OCI-LY7 (cell line): ENCODE measurements at regions not wholly inside any gene's neighbourhood (a gene's known extent, or its start where the extent isn't known, plus 50 kb on each side); places are given as distances from the start of the nearest gene placed in this dataset.

Source experiments
- BruUV-seq: library from RNA; stranded (reverse); fragments of 400-500 nt; replicated peaks from 2 replicates; lab custom pipeline; 2021; lab: Mats Ljungman, UMichigan
- CTCF ChIA-PET: fragments of 300-600 bp; sonication (Branson Sonifier 250); formaldehyde crosslinking; loops from one replicate; lab custom pipeline; 2022; ENCODE audit warnings: antibody characterized with exemption; ENCODE audit not compliant: unreplicated experiment; lab: Charles Lee
- POLR2A ChIA-PET: fragments of 300-600 bp; sonication (Branson Sonifier 250); formaldehyde crosslinking; loops from one replicate; lab custom pipeline; 2022; ENCODE audit warnings: antibody characterized with exemption; lab: Charles Lee
- DNase-seq: peaks from one replicate; pipeline ENCODE4 v3.0.0-alpha.2; 2015; ENCODE audit warnings: low spot score
- H2AFZ ChIP-seq: fragments of 200-600 bp; sonication (generic), shearing (Covaris generic); 2 replicates; pipeline ENCODE4 v1.6.1; 2014; ENCODE audit warnings: mild to moderate bottlenecking, antibody characterized with exemption, low read length, moderate library complexity
- H3K27ac ChIP-seq: fragments of 200-600 bp; sonication (generic); 2 replicates; pipeline ENCODE4 v1.5.1; 2014; ENCODE audit warnings: mixed run types, low read depth, mild to moderate bottlenecking, moderate library complexity, low read length, inconsistent platforms; ENCODE audit not compliant: poor library complexity, severe bottlenecking
- H3K36me3 ChIP-seq: fragments of 200-600 bp; sonication (generic); 2 replicates; pipeline ENCODE4 v1.6.1; 2014; ENCODE audit warnings: mild to moderate bottlenecking, antibody characterized with exemption, low read length, moderate library complexity, mixed read lengths; ENCODE audit not compliant: insufficient read depth
- H3K4me1 ChIP-seq: fragments of 200-600 bp; sonication (generic); 2 replicates; pipeline ENCODE4 v1.5.1; 2014; ENCODE audit warnings: mild to moderate bottlenecking, low read length; ENCODE audit not compliant: insufficient read depth, poor library complexity, severe bottlenecking
- H3K4me2 ChIP-seq: fragments of 200-600 bp; sonication (generic); 2 replicates; pipeline ENCODE4 v1.6.1; 2014; ENCODE audit warnings: mild to moderate bottlenecking, low read length
- H3K4me3 ChIP-seq: fragments of 200-600 bp; sonication (generic); 2 replicates; pipeline ENCODE4 v1.5.1; 2014; ENCODE audit warnings: mild to moderate bottlenecking, low read depth, low read length; ENCODE audit not compliant: poor library complexity, severe bottlenecking
- H3K79me2 ChIP-seq: fragments of 200-600 bp; sonication (generic); 2 replicates; pipeline ENCODE4 v1.6.1; 2016; ENCODE audit warnings: low read depth, mild to moderate bottlenecking, low read length, moderate library complexity, mixed read lengths; ENCODE audit not compliant: insufficient read depth
- H3K9me2 ChIP-seq: fragments of 200-600 bp; sonication (generic); 2 replicates; pipeline ENCODE4 v1.6.1; 2016; ENCODE audit warnings: mild to moderate bottlenecking, low read length, mixed read lengths; ENCODE audit not compliant: insufficient read depth
- H3K9me3 ChIP-seq: fragments of 200-600 bp; sonication (generic); 2 replicates; pipeline ENCODE4 v1.6.1; 2014; ENCODE audit warnings: mild to moderate bottlenecking, mixed run types, low read length, mixed read lengths
- H4K20me1 ChIP-seq: fragments of 200-600 bp; sonication (generic); 2 replicates; pipeline ENCODE4 v1.6.1; 2014; ENCODE audit warnings: mild to moderate bottlenecking, antibody characterized with exemption, low read length, moderate library complexity, mixed read lengths; ENCODE audit not compliant: insufficient read depth
- EZH2phosphoT487 ChIP-seq: fragments of 200-600 bp; sonication (generic); IDR thresholded peaks from 2 replicates; pipeline ENCODE4 v1.6.1; 2018; ENCODE audit warnings: low read depth, borderline replicate concordance, mild to moderate bottlenecking, mixed run types, antibody characterized with exemption, low read length, moderate library complexity, mixed read lengths
- intact Hi-C: fragments of 100-400 bp; cut with micrococcal nuclease; formaldehyde crosslinking; loops from one replicate; pipeline ENCODE4 v1.10.0; 2022; ENCODE audit not compliant: unreplicated experiment
- TF ChIP-seq, protein P1 (sequence below): fragments of 200-600 bp; sonication (generic); conservative IDR thresholded peaks from 2 replicates; pipeline ENCODE4 v1.5.1; 2014; ENCODE audit warnings: mild to moderate bottlenecking, antibody characterized with exemption, low read length, moderate library complexity, mixed read lengths

DNA sequence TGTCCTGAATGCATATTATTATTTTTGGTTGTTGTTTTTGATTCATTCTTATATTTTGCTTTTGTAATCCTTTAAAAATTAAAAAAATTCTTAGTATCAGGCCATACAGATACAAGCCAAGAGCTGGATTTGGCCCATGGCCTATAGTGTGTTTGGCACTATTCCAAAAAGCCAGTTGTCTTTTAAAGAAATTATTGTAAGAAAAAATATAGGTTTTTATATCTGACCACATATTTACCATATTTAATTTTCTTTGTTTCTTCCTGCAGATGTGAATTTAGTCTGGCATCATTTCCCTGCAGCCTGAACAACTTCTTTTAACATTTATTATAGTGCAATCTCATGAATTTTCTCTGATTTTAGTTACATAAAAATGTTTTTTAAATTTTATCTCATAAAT is 652.8 kb upstream of the NR3C2 start:
- no peak overlapping the region for H3K4me3 ChIP-seq
- H3K9me2 ChIP-seq = no peaks in the 10 kb centered on the region
- H2AFZ ChIP-seq = no peak overlapping the region
- H3K36me3 ChIP-seq = no peaks in the 10 kb centered on the region
- ChIA-PET POLR2A (no interaction called here), CTCF (no interaction called here)
- no peaks in the 10 kb centered on the region for H3K9me3 ChIP-seq
- intact Hi-C loops = no loop called here
- TF ChIP-seq EZH2phosphoT487 = no peak
- TF ChIP-seq, protein P1, sequence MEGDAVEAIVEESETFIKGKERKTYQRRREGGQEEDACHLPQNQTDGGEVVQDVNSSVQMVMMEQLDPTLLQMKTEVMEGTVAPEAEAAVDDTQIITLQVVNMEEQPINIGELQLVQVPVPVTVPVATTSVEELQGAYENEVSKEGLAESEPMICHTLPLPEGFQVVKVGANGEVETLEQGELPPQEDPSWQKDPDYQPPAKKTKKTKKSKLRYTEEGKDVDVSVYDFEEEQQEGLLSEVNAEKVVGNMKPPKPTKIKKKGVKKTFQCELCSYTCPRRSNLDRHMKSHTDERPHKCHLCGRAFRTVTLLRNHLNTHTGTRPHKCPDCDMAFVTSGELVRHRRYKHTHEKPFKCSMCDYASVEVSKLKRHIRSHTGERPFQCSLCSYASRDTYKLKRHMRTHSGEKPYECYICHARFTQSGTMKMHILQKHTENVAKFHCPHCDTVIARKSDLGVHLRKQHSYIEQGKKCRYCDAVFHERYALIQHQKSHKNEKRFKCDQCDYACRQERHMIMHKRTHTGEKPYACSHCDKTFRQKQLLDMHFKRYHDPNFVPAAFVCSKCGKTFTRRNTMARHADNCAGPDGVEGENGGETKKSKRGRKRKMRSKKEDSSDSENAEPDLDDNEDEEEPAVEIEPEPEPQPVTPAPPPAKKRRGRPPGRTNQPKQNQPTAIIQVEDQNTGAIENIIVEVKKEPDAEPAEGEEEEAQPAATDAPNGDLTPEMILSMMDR = no peak
- no peaks in the 10 kb centered on the region for H3K4me1 ChIP-seq
- H3K79me2 ChIP-seq = no peaks in the 10 kb centered on the region
- no peaks in the 10 kb centered on the region for H4K20me1 ChIP-seq
- no peak overlapping the region for H3K4me2 ChIP-seq
- DNase-seq = no peak
- no peak overlapping the region for H3K27ac ChIP-seq
- BruUV-seq = no TSS peak

DNA sequence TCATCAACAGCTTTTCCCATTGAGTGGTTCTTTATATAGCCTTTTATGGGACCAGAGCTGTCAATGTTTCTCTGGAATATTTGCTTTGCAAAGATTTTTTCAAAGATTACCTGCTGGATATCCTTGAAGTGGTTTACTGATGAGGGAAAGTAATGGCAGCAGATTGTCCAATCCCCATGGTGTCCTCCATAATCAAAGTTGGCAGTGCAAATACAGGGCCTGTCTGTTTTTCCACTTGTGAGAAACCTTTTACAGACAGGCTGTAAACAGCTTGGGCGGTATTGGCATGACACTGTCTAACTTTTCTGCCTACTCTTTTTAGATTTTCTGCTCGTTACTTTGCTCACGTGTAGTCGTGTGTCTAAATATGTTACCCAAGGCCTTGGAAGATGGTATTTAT is 641.9 kb upstream of the NR3C2 start:
- no peak overlapping the region for H3K4me2 ChIP-seq
- no TSS peak for BruUV-seq
- no peak overlapping the region for H3K4me3 ChIP-seq
- H3K79me2 ChIP-seq = no peaks in the 10 kb centered on the region
- intact Hi-C loops = no loop called here
- no peaks in the 10 kb centered on the region for H3K36me3 ChIP-seq
- H4K20me1 ChIP-seq = no peaks in the 10 kb centered on the region
- no peak overlapping the region for H2AFZ ChIP-seq
- H3K9me2 ChIP-seq = no peaks in the 10 kb centered on the region
- H3K9me3 ChIP-seq = no peaks in the 10 kb centered on the region
- no peak for TF ChIP-seq EZH2phosphoT487
- TF ChIP-seq, protein P1 = no peak
- POLR2A ChIA-PET = no interaction called here
- no peak for DNase-seq
- H3K27ac ChIP-seq = no peak overlapping the region
- no peaks in the 10 kb centered on the region for H3K4me1 ChIP-seq
- CTCF ChIA-PET = no interaction called here

DNA sequence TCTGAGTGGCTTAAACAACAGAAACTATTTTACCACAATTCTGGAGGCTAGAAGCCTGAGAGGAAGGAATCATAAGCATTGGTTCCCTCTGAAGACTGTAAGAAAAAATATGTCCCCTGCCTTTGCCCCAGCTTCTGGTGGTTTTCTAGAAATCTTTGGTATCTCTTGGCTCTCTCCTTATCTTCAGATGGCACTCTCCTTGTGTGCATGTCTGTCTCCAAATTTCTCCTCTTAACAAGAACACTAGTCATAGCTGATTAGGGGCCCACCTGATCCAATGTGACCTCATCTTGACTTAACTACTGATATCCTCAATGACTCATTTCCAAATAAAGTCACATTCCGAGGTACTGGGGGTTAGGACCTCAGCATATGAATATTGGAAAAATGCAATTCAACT is 635.0 kb upstream of the NR3C2 start:
- no peaks in the 10 kb centered on the region for H3K9me3 ChIP-seq
- ChIA-PET POLR2A (no interaction called here), CTCF (no interaction called here)
- H3K4me1 ChIP-seq = no peaks in the 10 kb centered on the region
- no peak overlapping the region for H3K4me2 ChIP-seq
- H4K20me1 ChIP-seq = no peaks in the 10 kb centered on the region
- TF ChIP-seq, protein P1 = no peak
- TF ChIP-seq EZH2phosphoT487 = no peak
- no peak overlapping the region for H3K27ac ChIP-seq
- no peak overlapping the region for H3K4me3 ChIP-seq
- H2AFZ ChIP-seq = no peak overlapping the region
- no peaks in the 10 kb centered on the region for H3K79me2 ChIP-seq
- no peaks in the 10 kb centered on the region for H3K36me3 ChIP-seq
- no TSS peak for BruUV-seq
- DNase-seq = no peak
- H3K9me2 ChIP-seq = no peaks in the 10 kb centered on the region
- intact Hi-C loops = no loop called here
